GM12801 (cell line): ENCODE measurements at regions not wholly inside any gene's neighbourhood (a gene's known extent, or its start where the extent isn't known, plus 50 kb on each side); places are given as distances from the start of the nearest gene placed in this dataset.

Experiments used
- CTCF ChIP-seq: IDR thresholded peaks from one replicate; pipeline ENCODE4 v1.5.1; 2011; ENCODE audit warnings: control low read depth; ENCODE audit not compliant: insufficient read length; ENCODE audit errors: extremely low read depth

GRCh38 chr14:71429902-71430301 is 502.3 kb upstream of the RGS6 start:
- TF ChIP-seq CTCF, result no peak

GRCh38 chr14:71430321-71430677 is 501.9 kb upstream of the RGS6 start:
- TF ChIP-seq CTCF, result no peak

- no peak for TF ChIP-seq CTCF
These were observed 501.4 kb upstream of the RGS6 start for GRCh38 chr14:71430678-71431376.

GRCh38 chr14:71432334-71433110 is 499.7 kb upstream of the RGS6 start:
- no peak for TF ChIP-seq CTCF

- no peak for TF ChIP-seq CTCF
These were observed 498.9 kb upstream of the RGS6 start for GRCh38 chr14:71433303-71433702.

- no peak for TF ChIP-seq CTCF
These were observed 494.4 kb upstream of the RGS6 start for GRCh38 chr14:71437870-71438269.

- no peak for TF ChIP-seq CTCF
These were observed 493.5 kb upstream of the RGS6 start for GRCh38 chr14:71438684-71439083.
